GM19467 (cell line): ENCODE measurements at regions not wholly inside any gene's neighbourhood (a gene's known extent, or its start where the extent isn't known, plus 50 kb on each side); places are given as distances from the start of the nearest gene placed in this dataset.
"Not testable (repeated sequence)": the region's sequence is repeated elsewhere in the genome, so short reads cannot be mapped to it uniquely, and the experiment has no call there.

ENCODE experiments used
- ATAC-seq: cut with Tn5 transposase; IDR thresholded peaks from one replicate; pipeline ENCODE4 v1.9.1; 2021; ENCODE audit warnings: mild to moderate bottlenecking, moderate library complexity; ENCODE audit not compliant: unreplicated experiment

DNA sequence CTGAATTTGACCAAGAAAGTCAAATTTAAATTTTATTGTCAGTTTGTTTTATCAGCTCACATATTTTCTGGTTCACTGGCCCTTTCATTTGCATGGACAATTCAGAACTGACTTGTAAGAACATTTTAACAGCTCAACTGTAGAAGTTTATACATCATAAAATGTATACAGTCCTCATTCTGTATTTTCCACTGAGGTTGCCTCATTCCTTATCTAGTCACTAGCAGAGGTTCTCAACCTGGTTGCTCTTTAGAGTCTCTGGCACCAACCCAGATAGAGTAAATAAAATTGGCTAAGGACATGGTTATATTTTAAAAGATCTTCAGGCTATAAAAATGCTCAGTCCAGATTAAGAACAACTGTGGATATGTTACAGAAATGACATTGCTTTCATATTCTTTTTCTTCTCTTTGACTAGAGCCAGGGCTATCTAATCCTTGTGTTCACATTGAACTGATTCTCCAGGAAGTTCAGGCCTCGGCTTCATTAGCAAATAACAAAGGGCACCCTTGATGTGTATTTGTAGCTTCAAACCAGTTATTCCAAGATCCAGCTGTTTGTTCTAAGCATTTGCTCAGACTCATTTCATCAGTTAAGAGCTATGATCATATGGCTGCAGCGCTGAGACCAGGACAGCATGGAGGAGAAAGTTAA is 782.5 kb downstream of the ETS1 start:
- no peak for ATAC-seq

GRCh38 chr11:127803755-127804154 is 783.6 kb downstream of the ETS1 start:
- no peak for ATAC-seq

GRCh38 chr11:127800989-127801688 is 786.2 kb downstream of the ETS1 start:
- no peak for ATAC-seq

DNA sequence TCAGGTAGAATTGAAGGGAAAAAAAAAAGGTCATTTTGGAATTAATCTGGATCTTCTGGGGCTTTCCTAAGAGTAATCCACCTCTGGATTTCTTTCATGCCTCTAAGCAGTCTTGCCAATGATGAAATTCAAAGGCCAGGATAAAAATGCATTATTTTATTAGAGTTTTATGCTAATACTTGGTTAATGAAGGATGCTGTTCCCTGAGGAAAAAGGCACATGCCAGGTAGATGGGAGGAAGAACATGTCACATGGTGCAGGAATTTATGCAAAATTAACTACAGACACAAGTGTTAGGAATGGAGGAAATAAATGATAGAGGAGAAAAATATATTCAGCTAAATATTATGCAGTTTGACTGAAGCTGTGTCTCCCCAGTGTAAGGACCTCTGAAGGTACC is 792.0 kb downstream of the ETS1 start:
- no peak for ATAC-seq

- ATAC-seq: no peak
Observed at GRCh38 chr11:127791844-127792243, 791.3 kb upstream of the KIRREL3 start.

GRCh38 chr11:127790592-127790991 is 790.0 kb upstream of the KIRREL3 start:
- ATAC-seq: no peak

DNA sequence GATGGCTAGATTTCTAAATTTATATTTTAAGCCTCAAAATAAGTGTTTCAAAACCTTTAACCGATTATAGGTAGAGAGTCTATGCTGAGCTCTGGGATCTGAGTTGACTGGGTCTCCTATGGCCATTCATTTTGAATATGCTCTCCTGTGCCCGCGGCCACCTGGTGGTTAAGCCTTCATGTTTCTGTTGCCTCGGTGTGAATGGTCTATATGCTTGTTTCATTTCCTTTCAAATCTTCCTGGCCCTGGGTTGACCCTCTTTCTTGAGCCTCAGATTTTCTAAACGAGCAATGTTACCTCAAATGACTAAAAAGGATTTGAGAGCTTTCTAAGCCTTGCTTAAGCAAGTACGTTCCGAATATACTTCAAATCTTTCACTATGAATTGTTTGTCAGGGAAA is 789.4 kb upstream of the KIRREL3 start:
- ATAC-seq: no peak

- ATAC-seq: not testable (repeated sequence)
Observed at GRCh38 chr11:127772938-127773337, 772.4 kb upstream of the KIRREL3 start.

DNA sequence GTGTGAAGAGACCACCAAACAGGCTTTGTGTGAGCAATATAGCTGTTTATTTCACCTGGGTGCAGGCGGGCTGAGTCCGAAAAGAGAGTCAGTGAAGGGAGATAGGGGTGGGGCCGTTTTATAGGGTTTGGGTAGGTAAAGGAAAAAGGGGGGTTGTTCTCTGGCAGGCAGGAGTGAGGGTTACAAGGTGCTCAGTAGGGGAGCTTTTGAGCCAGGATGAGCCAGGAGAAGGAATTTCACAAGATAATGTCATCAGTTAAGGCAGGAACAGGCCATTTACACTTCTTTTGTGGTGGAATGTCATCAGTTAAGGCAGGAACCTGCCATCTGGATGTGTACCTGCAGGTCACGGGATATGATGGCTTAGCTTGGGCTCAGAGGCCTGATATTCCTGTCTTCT is 768.4 kb upstream of the KIRREL3 start:
- not testable (repeated sequence) for ATAC-seq

DNA sequence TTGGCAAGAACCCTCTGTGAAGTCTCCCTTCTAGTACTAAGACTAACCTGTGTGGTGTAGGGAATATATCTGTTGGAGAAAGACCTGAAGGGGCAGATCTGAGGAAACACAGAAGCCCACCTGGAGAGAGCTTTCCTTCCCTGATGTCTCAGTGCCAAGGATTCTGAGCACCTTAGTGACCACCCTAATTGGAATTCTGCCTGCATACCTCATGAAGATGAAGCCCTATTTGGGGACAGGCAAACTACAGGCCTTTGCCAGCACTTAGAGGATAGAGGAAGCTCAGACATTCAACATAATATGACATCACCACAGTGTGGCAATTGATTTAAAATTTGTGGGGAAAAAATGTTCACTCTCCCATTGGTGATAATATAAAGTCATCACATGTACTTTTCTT is 766.2 kb upstream of the KIRREL3 start:
- no peak for ATAC-seq

DNA sequence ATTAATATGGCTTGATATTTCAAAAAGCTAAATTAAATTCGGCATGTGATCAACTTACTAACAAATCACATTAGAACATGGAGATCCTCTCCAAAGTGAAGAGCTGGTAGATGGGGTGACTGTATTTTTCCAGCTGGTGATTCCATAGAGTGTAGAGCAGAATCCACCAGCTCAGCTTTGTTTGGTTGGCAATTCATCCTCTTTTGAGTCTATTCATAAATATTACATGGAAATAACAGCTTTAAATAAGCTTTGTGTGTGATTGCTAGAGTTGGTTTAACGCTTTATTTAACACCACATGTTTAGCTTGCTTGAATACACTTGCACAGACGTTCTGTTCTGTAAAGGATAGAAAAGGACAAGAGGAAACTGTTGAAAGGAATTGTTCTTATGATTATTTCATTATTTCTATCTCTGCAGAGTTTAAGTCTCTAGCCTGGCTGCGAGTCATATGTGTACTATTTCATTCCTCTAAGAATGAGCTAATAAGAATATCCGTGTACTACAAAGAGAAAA is 738.3 kb upstream of the KIRREL3 start:
- ATAC-seq: no peak

DNA sequence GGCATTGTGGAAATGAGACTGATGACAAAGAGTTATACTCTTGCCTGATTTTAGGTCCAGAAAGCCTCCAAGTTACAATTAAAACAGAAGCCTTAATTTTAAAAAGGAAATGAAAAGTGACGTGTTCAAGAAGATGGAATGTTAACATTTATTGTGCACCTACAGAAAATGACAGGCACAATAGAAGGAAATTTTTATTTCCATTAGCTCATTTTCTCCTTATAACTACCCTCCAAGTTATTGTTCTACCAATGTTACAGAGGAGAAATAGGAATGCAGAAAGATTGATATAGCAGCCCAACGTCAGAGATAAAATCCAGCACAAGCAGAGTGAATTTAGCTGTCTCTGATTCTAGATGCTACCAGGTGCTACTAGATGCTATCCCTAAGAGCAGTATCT is 736.9 kb upstream of the KIRREL3 start:
- ATAC-seq: no peak

DNA sequence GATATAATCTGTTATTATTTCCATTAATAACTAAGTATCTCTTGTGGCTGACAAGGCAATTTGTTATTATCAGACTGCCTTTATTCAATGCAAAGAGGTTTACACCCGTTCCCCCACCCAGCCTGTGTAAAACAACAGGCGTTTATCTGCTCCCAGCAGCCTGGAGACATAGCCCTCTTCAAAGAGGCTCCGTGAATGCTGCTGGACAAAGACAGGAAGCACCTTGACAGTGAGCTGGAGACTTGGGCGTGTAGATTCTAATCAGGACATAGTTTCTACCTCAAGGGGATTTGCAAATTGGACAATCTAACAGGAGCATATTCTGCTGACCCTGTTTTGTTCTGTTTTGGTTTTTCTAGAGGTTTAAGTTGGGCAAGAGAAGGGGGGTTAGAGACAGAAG is 733.0 kb upstream of the KIRREL3 start:
- ATAC-seq: no peak

DNA sequence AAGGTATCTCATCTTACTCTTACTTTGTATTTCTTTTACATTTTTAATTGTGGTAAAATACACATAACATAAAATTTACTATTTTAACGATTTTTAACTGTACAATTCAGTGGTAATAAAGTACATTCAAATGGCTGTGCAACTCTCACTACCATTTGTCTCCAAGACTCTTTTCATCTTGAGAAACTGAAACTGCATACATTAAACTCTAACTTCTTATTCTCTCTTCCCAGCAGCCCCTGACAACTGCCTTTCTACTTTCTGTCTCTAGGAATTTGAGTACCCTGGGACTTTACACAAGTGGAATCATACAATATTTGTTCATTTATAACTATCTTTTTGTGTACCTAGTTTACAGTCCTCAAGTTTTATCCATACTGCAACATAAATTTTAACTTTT is 725.8 kb upstream of the KIRREL3 start:
- ATAC-seq: no peak

DNA sequence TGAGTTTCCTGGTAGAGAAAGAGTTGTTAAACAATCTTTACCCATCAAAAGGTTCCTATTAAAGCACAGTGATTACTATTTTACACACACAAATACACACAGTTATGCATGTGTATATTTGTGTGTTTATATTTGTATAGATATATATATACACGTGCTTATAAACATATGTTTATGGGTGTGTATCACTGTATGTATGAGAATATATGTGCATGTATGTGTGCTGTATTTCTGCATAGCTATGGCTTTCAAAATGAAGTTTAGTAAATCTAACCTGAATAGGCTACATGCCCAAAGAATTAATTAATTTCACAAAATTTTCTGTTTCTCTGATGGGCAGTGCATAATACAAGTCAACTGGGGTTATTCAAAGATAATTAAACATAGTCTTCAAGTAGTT is 723.1 kb upstream of the KIRREL3 start:
- no peak for ATAC-seq

- ATAC-seq: no peak
Observed at GRCh38 chr11:127713226-127713625, 712.7 kb upstream of the KIRREL3 start.

DNA sequence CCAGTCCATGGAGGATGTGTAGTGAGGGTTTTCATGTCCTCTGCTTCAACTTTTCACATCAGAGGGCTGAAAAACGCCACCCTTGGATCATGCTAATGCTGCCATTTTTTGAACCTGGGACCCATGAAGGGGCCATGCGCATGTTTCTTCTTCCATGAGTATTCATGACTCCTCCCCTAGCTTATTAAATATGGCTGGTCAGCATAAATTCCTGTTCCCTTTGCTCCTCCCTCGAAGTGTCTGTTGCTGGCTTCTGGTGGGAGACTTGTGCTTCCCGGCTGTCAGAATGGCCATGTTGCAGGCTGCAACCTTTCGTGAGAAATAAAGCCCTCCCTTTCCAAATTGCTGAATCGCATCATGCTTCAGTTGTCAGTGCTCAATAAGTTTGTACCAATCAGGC is 711.2 kb upstream of the KIRREL3 start:
- no peak for ATAC-seq

DNA sequence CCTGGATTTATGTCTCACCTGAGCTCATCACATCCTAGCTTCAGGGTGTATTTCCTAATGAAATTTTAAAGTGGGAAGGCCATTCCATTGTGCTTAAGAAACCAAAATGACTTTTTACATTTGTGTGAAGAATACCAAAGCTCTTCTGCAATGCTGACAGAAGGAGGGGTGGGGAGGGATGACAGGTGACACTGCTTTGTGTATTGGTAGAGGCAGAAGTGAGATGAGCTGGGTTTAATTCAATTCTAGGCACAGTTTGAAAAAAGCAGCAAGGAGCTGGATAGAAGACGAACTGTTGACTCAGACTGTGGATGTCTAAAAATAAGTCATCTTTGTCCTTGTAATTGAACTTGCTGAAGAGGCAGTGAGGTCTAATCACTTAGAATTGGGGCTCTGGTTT is 710.3 kb upstream of the KIRREL3 start:
- no peak for ATAC-seq

DNA sequence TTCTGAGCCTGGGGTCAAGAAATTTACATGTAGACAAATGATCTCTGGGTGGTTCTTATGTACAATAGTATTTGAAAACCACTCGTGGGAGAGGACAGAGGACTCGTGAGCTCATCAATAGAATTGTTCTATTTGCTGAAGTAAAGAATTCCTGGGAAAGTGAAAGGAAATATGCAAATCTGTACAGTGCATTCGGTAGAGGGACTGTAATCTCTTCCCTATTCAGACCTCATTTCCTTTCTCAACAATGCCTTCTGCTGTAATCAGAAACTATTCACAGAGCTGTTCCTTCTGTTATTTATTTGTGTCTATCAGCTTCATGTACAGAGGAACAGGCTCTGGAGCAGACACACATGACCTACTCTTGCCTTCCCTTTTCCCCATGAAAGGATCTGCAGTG is 709.4 kb upstream of the KIRREL3 start:
- ATAC-seq: no peak

- no peak for ATAC-seq
Observed at GRCh38 chr11:127693686-127694085, 693.1 kb upstream of the KIRREL3 start.

DNA sequence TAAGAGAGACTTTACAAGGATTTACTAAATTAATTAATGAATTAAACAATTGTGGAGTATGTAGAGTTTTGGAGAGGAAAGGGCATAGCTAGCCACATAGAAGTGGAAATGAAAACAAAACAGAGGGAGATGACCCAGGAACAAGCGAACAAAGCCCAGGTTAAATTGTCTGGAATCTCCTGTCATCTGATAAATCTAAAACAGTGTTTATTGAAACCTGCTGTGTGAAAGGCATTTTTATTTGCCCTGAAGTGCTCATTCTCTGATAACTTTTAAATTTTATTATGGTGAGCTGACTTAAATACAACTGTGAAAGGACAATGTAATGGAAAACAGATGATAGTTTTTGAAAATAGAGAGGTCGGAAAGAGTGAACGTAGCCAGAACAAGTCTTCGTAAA is 682.8 kb upstream of the KIRREL3 start:
- no peak for ATAC-seq

GRCh38 chr11:127679816-127680545 is 679.4 kb upstream of the KIRREL3 start:
- ATAC-seq: no peak
